Chondrocyte (in vitro differentiated cells): ENCODE measurements at regions not wholly inside any gene's neighbourhood (a gene's known extent, or its start where the extent isn't known, plus 50 kb on each side); places are given as distances from the start of the nearest gene placed in this dataset.

Experiments
- DNase-seq: peaks from one replicate; pipeline ENCODE4 v3.0.0; 2021; ENCODE audit warnings: mixed read lengths, low spot score
- H3K27ac Mint-ChIP-seq: one replicate; pipeline ENCODE4 v1.8.0; 2021; ENCODE audit warnings: mild to moderate bottlenecking, moderate library complexity, mixed read lengths; ENCODE audit not compliant: unreplicated experiment
- H3K27me3 Mint-ChIP-seq: 2 replicates; pipeline ENCODE4 v1.8.0; 2021; ENCODE audit warnings: low read depth, mixed read lengths
- H3K36me3 Mint-ChIP-seq: 2 replicates; pipeline ENCODE4 v1.8.0; 2021; ENCODE audit warnings: low read depth, mixed read lengths
- H3K4me1 Mint-ChIP-seq: 2 replicates; pipeline ENCODE4 v1.8.0; 2021; ENCODE audit warnings: low read depth, mild to moderate bottlenecking, mixed read lengths
- H3K4me3 Mint-ChIP-seq: one replicate; pipeline ENCODE4 v1.8.0; 2021; ENCODE audit warnings: mild to moderate bottlenecking, moderate library complexity, mixed read lengths; ENCODE audit not compliant: unreplicated experiment
- H3K9me3 Mint-ChIP-seq: 2 replicates; pipeline ENCODE4 v1.8.0; 2021; ENCODE audit warnings: low read depth, mixed read lengths
- CTCF ChIP-seq: fragments of 200-600 bp; sonication (generic); IDR thresholded peaks from 2 replicates; pipeline ENCODE4 v1.5.0; 2021; ENCODE audit warnings: antibody characterized with exemption, mild to moderate bottlenecking, moderate library complexity

- DNase-seq: no peak
- Mint-ChIP-seq H3K27me3 (peaks cover 47% of the 10 kb centered on the region), H3K36me3 (no peaks in the 10 kb centered on the region), H3K9me3 (no peaks in the 10 kb centered on the region), H3K4me1 (peaks cover 11% of the 10 kb centered on the region), H3K4me3 (no peak overlapping the region), H3K27ac (no peak overlapping the region)
- no peak for TF ChIP-seq CTCF
Measured at GRCh38 chr14:92252323-92252722, 70.6 kb upstream of the SLC24A4 start.

- Mint-ChIP-seq H3K27me3 (peaks cover 49% of the 10 kb centered on the region), H3K4me1 (peaks cover 11% of the 10 kb centered on the region), H3K27ac (no peak overlapping the region), H3K9me3 (no peaks in the 10 kb centered on the region), H3K4me3 (no peak overlapping the region), H3K36me3 (no peaks in the 10 kb centered on the region)
- TF ChIP-seq CTCF: no peak
- DNase-seq: no peak
Measured at GRCh38 chr14:92253381-92253894, 69.5 kb upstream of the SLC24A4 start.

GRCh38 chr14:92254786-92255185 lies 68.2 kb upstream of the SLC24A4 start:
- peaks cover 49% of the 10 kb centered on the region for H3K27me3 Mint-ChIP-seq
- no peak for DNase-seq
- no peak for TF ChIP-seq CTCF
- H3K9me3 Mint-ChIP-seq: no peaks in the 10 kb centered on the region
- H3K27ac Mint-ChIP-seq: no peak overlapping the region
- peaks cover 11% of the 10 kb centered on the region for H3K4me1 Mint-ChIP-seq
- no peaks in the 10 kb centered on the region for H3K36me3 Mint-ChIP-seq
- H3K4me3 Mint-ChIP-seq: no peak overlapping the region

GRCh38 chr14:92258934-92259333 lies 64.0 kb upstream of the SLC24A4 start:
- H3K4me1 Mint-ChIP-seq: peaks cover 9% of the 10 kb centered on the region
- no peak overlapping the region for H3K4me3 Mint-ChIP-seq
- no peak overlapping the region for H3K27ac Mint-ChIP-seq
- no peaks in the 10 kb centered on the region for H3K36me3 Mint-ChIP-seq
- H3K9me3 Mint-ChIP-seq: no peaks in the 10 kb centered on the region
- peaks cover 26% of the 10 kb centered on the region for H3K27me3 Mint-ChIP-seq
- TF ChIP-seq CTCF: no peak
- no peak for DNase-seq

- Mint-ChIP-seq H3K36me3 (no peaks in the 10 kb centered on the region), H3K4me1 (peaks cover 7% of the 10 kb centered on the region), H3K27ac (no peak overlapping the region), H3K27me3 (peaks cover 18% of the 10 kb centered on the region), H3K9me3 (no peaks in the 10 kb centered on the region), H3K4me3 (no peak overlapping the region)
- DNase-seq: no peak
- TF ChIP-seq CTCF: no peak
Measured at GRCh38 chr14:92259613-92260357, 63.2 kb upstream of the SLC24A4 start.
